K562 (cell line): ENCODE measurements at regions not wholly inside any gene's neighbourhood (a gene's known extent, or its start where the extent isn't known, plus 50 kb on each side); places are given as distances from the start of the nearest gene placed in this dataset.

Source experiments
- ATAC-seq: fragments of 200-7000 bp; cut with Tn5 transposase; 3 replicates; pipeline ENCODE4 v1.9.1; 2020; ENCODE audit warnings: moderate library complexity
- BruUV-seq: library from RNA; stranded (reverse); fragments of 400-500 nt; replicated peaks from 2 replicates; lab custom pipeline; 2021; lab: Mats Ljungman, UMichigan
- CTCF ChIA-PET: fragments of 300-600 bp; formaldehyde crosslinking; extraction: SDS; loops from one replicate; lab custom pipeline; 2021; ENCODE audit warnings: low intra/inter-chr PET ratio; lab: Yijun Ruan, JAX
- POLR2A ChIA-PET: fragments of 300-600, 350-650 bp; sonication (Branson Sonifier 250); formaldehyde crosslinking; extraction: SDS; loops from one replicate; lab custom pipeline; 2021; ENCODE audit warnings: antibody characterized with exemption, inconsistent platforms; lab: Yijun Ruan, JAX
- DNase-seq, 4 experiments: peaks; one replicate each; pipeline versions ENCODE4 v3.0.0 to v3.0.0-alpha.2; 2011 to 2018; ENCODE audit warnings: low spot score in 3 of 4, mixed read lengths in 3 of 4; ENCODE audit errors: extremely low read depth in 1 of 4
- FAIRE-seq: peaks from 2 replicates; lab custom pipeline; 2011; peaks lifted over from hg19 to GRCh38; lab: Jason Lieb, UNC
- H2AFZ ChIP-seq: 2 replicates; pipeline ENCODE4 v1.6.0; 2011; ENCODE audit warnings: low read depth, low read length, control low read depth, inconsistent platforms
- H3K27ac ChIP-seq: fragments of 200-600 bp; 3 replicates; pipeline ENCODE4 v1.8.0; 2011; ENCODE audit warnings: low read depth, mild to moderate bottlenecking, control low read depth, inconsistent platforms, low read length, moderate library complexity, mixed read lengths; ENCODE audit errors: extremely low read depth
- H3K27me3 ChIP-seq, 2 experiments: fragments of 300-600 bp in 1 of 2; 2 replicates in 1 of 2; 3 replicates in 1 of 2; pipeline versions ENCODE4 v1.6.0 to v1.8.0; 2011; ENCODE audit warnings: inconsistent platforms in 2 of 2, low read length in 2 of 2, mild to moderate bottlenecking in 1 of 2, mixed read lengths in 1 of 2, moderate library complexity in 1 of 2; ENCODE audit not compliant: control insufficient read depth in 2 of 2, insufficient read depth in 2 of 2
- H3K36me3 ChIP-seq: fragments of 300-600 bp; 3 replicates; pipeline ENCODE4 v1.8.0; 2011; ENCODE audit warnings: mild to moderate bottlenecking, low read length, inconsistent platforms; ENCODE audit not compliant: control insufficient read depth, insufficient read depth
- H3K4me1 ChIP-seq, 2 experiments: fragments of 200-600 bp in 1 of 2; replicated peaks in 1 of 2; 2 replicates in 1 of 2; 3 replicates in 1 of 2; pipeline versions ENCODE4 v1.5.1 to v1.8.0; 2011; ENCODE audit warnings: inconsistent platforms in 2 of 2, low read length in 2 of 2, mild to moderate bottlenecking in 1 of 2, mixed read lengths in 1 of 2, moderate library complexity in 1 of 2; ENCODE audit not compliant: control insufficient read depth in 2 of 2, insufficient read depth in 2 of 2
- H3K4me2 ChIP-seq: 2 replicates; pipeline ENCODE4 v1.6.1; 2011; ENCODE audit warnings: low read length, control low read depth, inconsistent platforms, mixed read lengths; ENCODE audit not compliant: insufficient read depth
- H3K4me3 ChIP-seq: fragments of 200-600 bp; sonication (generic), shearing (Covaris generic); 2 replicates; pipeline ENCODE4 v1.5.1; 2016; ENCODE audit warnings: control low read depth, inconsistent platforms
- H3K79me2 ChIP-seq: fragments of 200-600 bp; 3 replicates; pipeline ENCODE4 v1.8.0; 2011; ENCODE audit warnings: low read length, inconsistent platforms; ENCODE audit not compliant: control insufficient read depth, insufficient read depth
- H3K9ac ChIP-seq, 2 experiments: 2 replicates each; pipeline versions ENCODE4 v1.6.0 to v1.6.1; 2011; ENCODE audit warnings: low read depth in 2 of 2, low read length in 2 of 2, control low read depth in 1 of 2, inconsistent platforms in 1 of 2, mild to moderate bottlenecking in 1 of 2, mixed read lengths in 1 of 2; ENCODE audit not compliant: insufficient read depth in 1 of 2
- H3K9me1 ChIP-seq: one replicate; pipeline ENCODE4 v1.6.0; 2011; ENCODE audit warnings: inconsistent platforms, mild to moderate bottlenecking, low read length, moderate library complexity; ENCODE audit not compliant: control insufficient read depth, insufficient read depth
- H3K9me3 ChIP-seq: replicated peaks from 2 replicates; pipeline ENCODE4 v1.5.1; 2011; ENCODE audit warnings: low read depth, low read length, inconsistent platforms; ENCODE audit not compliant: control insufficient read depth, insufficient read depth
- H4K20me1 ChIP-seq: replicated peaks from 2 replicates; pipeline ENCODE4 v1.6.1; 2011; ENCODE audit warnings: low read length, inconsistent platforms, mixed read lengths; ENCODE audit not compliant: control insufficient read depth, insufficient read depth
- ARNT ChIP-seq, 2 experiments: fragments of 450-650 bp; IDR thresholded peaks; 2 replicates each; pipeline ENCODE4 v1.6.1; 2016; ENCODE audit warnings: mild to moderate bottlenecking in 1 of 2
- EWSR1 ChIP-seq: fragments of 450-650 bp; IDR thresholded peaks from 2 replicates; pipeline ENCODE4 v1.6.1; 2018; ENCODE audit warnings: borderline replicate concordance, mild to moderate bottlenecking, low read depth, moderate library complexity; ENCODE audit not compliant: partially characterized antibody
- FUS ChIP-seq: fragments of 200-400 bp; formaldehyde crosslinking; optimal IDR thresholded peaks from 2 replicates; pipeline ENCODE3; 2017; ENCODE audit warnings: low read depth, low read length
- RERE ChIP-seq: sonication (generic); formaldehyde crosslinking; IDR thresholded peaks from 2 replicates; pipeline ENCODE4 v1.8.0; 2023; ENCODE audit warnings: missing genetic modification reagents, mild to moderate bottlenecking, borderline replicate concordance
- RNF2 ChIP-seq: sonication (generic); IDR thresholded peaks from 2 replicates; pipeline ENCODE4 v1.6.1; 2016
- TBP ChIP-seq: optimal IDR thresholded peaks from 2 replicates; pipeline ENCODE3; 2011; ENCODE audit warnings: low read depth, low read length, improper control_type of control experiment
- WGBS: fragments of 100-300 bp; shearing (Covaris generic); methylation state at CpG from one replicate; pipeline ENCODE4 v1.1.6; 2016; ENCODE audit warnings: low coverage, mixed read lengths; ENCODE audit not compliant: insufficient coverage; ENCODE audit errors: missing lambda C conversion rate; 5-methylcytosine and 5-hydroxymethylcytosine counted together
- in situ Hi-C: fragments of 300-500 bp; cut with MboI; formaldehyde crosslinking; loops from 4 replicates; pipeline ENCODE4 v1.15.0; 2018; ENCODE audit warnings: inconsistent platforms, mixed read lengths
- intact Hi-C: fragments of 100-400 bp; cut with micrococcal nuclease; formaldehyde crosslinking; loops from 2 replicates; pipeline ENCODE4 v1.14.2; 2022

- no peak overlapping the region for H3K27ac ChIP-seq
- no peak overlapping the region for H3K9ac ChIP-seq
- H3K9me3 ChIP-seq, result no peaks in the 10 kb centered on the region
- 7% methylated on average over 2 of the region's 2 CpGs for WGBS
- TF ChIP-seq TBP (no peak), FUS (no peak), RNF2 (no peak), EWSR1 (peak; percentile 42), RERE (CRISPR knock-in tag) (no peak), ARNT (IDR thresholded peaks at IDR 0.05) (no peak)
- H2AFZ ChIP-seq, result no peak overlapping the region
- no peaks in the 10 kb centered on the region for H3K27me3 ChIP-seq
- in situ Hi-C loops (no loop called here), intact Hi-C loops (no loop called here)
- no peak overlapping the region for H3K4me3 ChIP-seq
- POLR2A ChIA-PET, result interaction anchor here (1.1 kb wide), 1 partner anchor 9 kb away, joined by 3 read pairs; no protein-coding TSS in a partner anchor
- no peak for FAIRE-seq
- no peak for ATAC-seq
- CTCF ChIA-PET, result no interaction called here
- no peak overlapping the region for H3K4me2 ChIP-seq
- H3K36me3 ChIP-seq, result no peaks in the 10 kb centered on the region
- H3K4me1 ChIP-seq, result no peaks in the 10 kb centered on the region
- H4K20me1 ChIP-seq, result no peaks in the 10 kb centered on the region
- no peaks in the 10 kb centered on the region for H3K9me1 ChIP-seq
- DNase-seq, result no peak
- no TSS peak for BruUV-seq
- H3K79me2 ChIP-seq, result no peaks in the 10 kb centered on the region
These were observed 237.2 kb upstream of the ADAMTS9 start for GRCh38 chr3:64924961-64925360.
